ENCODE measurements at regions not wholly inside any gene's neighbourhood (a gene's known extent, or its start where the extent isn't known, plus 50 kb on each side); places are given as distances from the start of the nearest gene placed in this dataset.

DNA sequence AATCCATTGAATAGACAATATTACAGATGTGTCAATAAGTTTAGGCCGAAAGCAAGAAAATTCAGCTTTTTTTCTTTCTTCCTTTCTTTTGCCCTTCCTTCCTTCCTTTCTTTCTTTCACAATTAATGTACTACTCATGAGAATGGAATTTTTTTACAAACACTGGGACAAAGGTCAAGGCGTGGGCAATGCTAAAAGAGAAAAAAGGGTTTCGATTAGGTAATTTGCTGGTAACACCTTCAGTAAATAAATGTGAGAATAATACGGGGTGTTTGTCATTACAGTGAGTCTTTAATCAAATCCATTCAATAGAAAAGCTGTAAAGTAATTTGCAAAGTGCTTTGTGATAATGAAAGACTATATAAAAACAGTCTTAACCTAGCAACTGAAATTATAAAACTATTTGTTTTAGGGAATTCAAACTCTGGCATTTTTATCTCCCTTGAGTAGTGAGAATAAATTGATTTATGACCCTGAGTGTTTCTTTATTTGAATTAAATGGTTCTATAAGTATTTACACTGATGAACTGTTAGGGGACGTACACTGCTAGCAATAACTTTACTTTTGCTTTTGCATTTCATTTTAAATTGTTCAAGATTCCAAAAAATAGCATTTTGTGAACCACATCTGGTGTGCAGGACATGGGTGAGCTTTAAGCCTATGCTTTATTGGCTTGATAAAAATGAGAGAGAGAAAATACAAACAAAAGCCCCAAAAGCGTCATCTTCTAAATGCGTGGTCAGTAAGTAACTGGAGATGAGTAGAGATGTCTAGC is 104.2 kb upstream of the THRB start:
- H3K36me3 ChIP-seq (ENCODE audit: control insufficient read depth, insufficient read depth, low read length): no peaks in the 10 kb centered on the region
- no peaks in the 10 kb centered on the region; the same call in 1 of the 2 replicates for H3K9me3 ChIP-seq
- peaks cover 33% of the 10 kb centered on the region for H3K4me1 ChIP-seq
- H3K27ac Mint-ChIP-seq (ENCODE audit: unreplicated experiment): peak overlapping the region; percentile 79
- H3K27me3 ChIP-seq (replicated peaks; ENCODE audit: control insufficient read depth, insufficient read depth, low read length): no peaks in the 10 kb centered on the region
- peak; percentile 67 to 72 for DNase-seq
- H3K4me3 ChIP-seq (ENCODE audit: low read depth, low read length): no peak overlapping the region
- TF ChIP-seq, protein P1, sequence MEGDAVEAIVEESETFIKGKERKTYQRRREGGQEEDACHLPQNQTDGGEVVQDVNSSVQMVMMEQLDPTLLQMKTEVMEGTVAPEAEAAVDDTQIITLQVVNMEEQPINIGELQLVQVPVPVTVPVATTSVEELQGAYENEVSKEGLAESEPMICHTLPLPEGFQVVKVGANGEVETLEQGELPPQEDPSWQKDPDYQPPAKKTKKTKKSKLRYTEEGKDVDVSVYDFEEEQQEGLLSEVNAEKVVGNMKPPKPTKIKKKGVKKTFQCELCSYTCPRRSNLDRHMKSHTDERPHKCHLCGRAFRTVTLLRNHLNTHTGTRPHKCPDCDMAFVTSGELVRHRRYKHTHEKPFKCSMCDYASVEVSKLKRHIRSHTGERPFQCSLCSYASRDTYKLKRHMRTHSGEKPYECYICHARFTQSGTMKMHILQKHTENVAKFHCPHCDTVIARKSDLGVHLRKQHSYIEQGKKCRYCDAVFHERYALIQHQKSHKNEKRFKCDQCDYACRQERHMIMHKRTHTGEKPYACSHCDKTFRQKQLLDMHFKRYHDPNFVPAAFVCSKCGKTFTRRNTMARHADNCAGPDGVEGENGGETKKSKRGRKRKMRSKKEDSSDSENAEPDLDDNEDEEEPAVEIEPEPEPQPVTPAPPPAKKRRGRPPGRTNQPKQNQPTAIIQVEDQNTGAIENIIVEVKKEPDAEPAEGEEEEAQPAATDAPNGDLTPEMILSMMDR (IDR thresholded peaks at IDR 0.05; ENCODE audit: insufficient read depth in 1 of 2, low read depth in 1 of 2, low read length in 1 of 2, severe bottlenecking in 1 of 2, unreplicated experiment in 1 of 2): no peak
- intact Hi-C loops (cut with micrococcal nuclease; ENCODE audit: unreplicated experiment): loop anchor here (1.0 kb wide), 3 partner anchors 9 to 75 kb away; no protein-coding TSS in a partner anchor
- H3K4me1 Mint-ChIP-seq (ENCODE audit: low read depth, unreplicated experiment): peaks cover 22% of the 10 kb centered on the region
- POLR2A ChIA-PET: no interaction called here
- CTCF ChIA-PET: no interaction called here
- no peaks in the 10 kb centered on the region for H3K36me3 Mint-ChIP-seq (ENCODE audit: insufficient read depth, unreplicated experiment)
- no peaks in the 10 kb centered on the region for H3K27me3 Mint-ChIP-seq (ENCODE audit: insufficient read depth, unreplicated experiment)
- BruUV-seq (replicated peaks): TSS peak; percentile 22
- peak overlapping the region; percentile 47 for H3K4me3 Mint-ChIP-seq (ENCODE audit: unreplicated experiment)
- no peaks in the 10 kb centered on the region for H3K9me3 Mint-ChIP-seq (ENCODE audit: unreplicated experiment)

DNA sequence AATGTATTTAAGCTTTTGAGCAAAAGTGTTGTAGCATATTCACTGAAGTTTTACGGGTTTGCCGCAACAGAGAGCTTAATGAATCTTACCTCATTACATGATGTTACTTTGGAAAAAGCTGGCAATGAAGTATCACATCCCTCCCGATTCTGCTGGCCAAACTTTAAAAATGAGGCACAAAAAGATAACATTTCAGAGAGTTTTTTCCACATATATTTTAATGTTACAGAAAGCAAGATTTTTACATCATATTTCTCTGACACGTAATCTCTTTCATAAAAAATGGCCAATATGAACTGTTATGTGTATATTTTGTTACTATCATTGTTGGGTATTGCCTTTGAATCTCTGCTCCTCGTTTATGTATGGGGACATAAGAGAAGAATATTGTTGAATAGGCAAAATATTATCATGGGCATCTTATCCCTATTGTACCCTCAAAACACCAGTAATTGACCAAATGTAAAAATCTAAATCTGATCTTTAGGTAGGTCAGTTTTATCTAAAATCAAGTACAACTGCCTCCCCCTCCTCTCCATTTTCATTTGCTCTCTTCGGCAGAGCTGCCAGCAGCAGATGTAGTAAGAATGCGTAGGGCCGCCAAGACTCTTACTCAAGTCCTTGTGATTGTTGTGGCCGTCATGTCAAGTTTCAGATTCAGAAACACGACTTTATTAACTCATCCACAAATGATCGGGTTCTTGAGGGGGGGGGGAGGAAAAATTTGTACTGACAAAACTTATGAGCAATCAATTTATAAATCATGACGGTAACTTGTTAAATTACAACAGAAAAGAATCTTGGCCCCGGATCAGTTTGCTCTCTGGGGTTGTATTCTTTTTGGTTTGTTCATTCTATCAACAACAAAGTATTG is 106.7 kb upstream of the THRB start:
- Histone ChIP-seq H3K27me3 (replicated peaks; ENCODE audit: control insufficient read depth, insufficient read depth, low read length) (no peaks in the 10 kb centered on the region), H3K4me1 (peaks cover 34% of the 10 kb centered on the region), H3K9me3 (no peaks in the 10 kb centered on the region; the same call in 1 of the 2 replicates), H3K36me3 (ENCODE audit: control insufficient read depth, insufficient read depth, low read length) (no peaks in the 10 kb centered on the region), H3K4me3 (ENCODE audit: low read depth, low read length) (no peak overlapping the region)
- no peaks in the 10 kb centered on the region for H3K36me3 Mint-ChIP-seq (ENCODE audit: insufficient read depth, unreplicated experiment)
- TF ChIP-seq, protein P1 (IDR thresholded peaks at IDR 0.05; ENCODE audit: insufficient read depth in 1 of 2, low read depth in 1 of 2, low read length in 1 of 2, severe bottlenecking in 1 of 2, unreplicated experiment in 1 of 2): no peak
- ChIA-PET CTCF (no interaction called here), POLR2A (no interaction called here)
- H3K27me3 Mint-ChIP-seq (ENCODE audit: insufficient read depth, unreplicated experiment): no peaks in the 10 kb centered on the region
- no peak overlapping the region for H3K27ac Mint-ChIP-seq (ENCODE audit: unreplicated experiment)
- intact Hi-C loops (cut with micrococcal nuclease; ENCODE audit: unreplicated experiment): no loop called here
- DNase-seq: no peak
- H3K4me1 Mint-ChIP-seq (ENCODE audit: low read depth, unreplicated experiment): peaks cover 7% of the 10 kb centered on the region
- no peaks in the 10 kb centered on the region for H3K9me3 Mint-ChIP-seq (ENCODE audit: unreplicated experiment)
- H3K4me3 Mint-ChIP-seq (ENCODE audit: unreplicated experiment): no peak overlapping the region
- no TSS peak for BruUV-seq (replicated peaks)

DNA sequence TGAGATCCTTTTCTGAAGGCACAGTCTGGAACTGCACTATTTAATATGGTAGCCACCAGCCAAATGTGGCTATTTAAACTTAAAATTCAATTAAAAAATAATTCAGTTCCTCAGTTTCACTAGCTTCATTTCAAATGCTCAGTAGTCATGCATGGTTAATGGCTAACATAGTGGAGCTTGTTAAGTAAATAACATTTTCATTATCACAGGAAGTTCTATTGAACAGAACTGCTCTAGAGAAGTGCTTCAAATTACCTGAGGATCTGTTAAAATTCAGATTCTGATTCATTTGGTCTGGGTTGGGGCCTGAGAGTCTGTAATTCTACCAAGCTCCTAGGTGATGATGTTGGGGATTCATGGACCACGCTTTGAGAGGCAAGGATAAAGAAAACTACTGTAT is 109.6 kb upstream of the THRB start:
- Mint-ChIP-seq H3K27me3 (ENCODE audit: insufficient read depth, unreplicated experiment) (no peaks in the 10 kb centered on the region), H3K4me3 (ENCODE audit: unreplicated experiment) (no peak overlapping the region), H3K4me1 (ENCODE audit: low read depth, unreplicated experiment) (no peaks in the 10 kb centered on the region), H3K36me3 (ENCODE audit: insufficient read depth, unreplicated experiment) (no peaks in the 10 kb centered on the region), H3K9me3 (ENCODE audit: unreplicated experiment) (no peaks in the 10 kb centered on the region), H3K27ac (ENCODE audit: unreplicated experiment) (no peak overlapping the region)
- H3K9me3 ChIP-seq: no peaks in the 10 kb centered on the region; the same call in 1 of the 2 replicates
- no peaks in the 10 kb centered on the region for H3K36me3 ChIP-seq (ENCODE audit: control insufficient read depth, insufficient read depth, low read length)
- CTCF ChIA-PET: no interaction called here
- H3K4me3 ChIP-seq (ENCODE audit: low read depth, low read length): no peak overlapping the region
- TF ChIP-seq, protein P1 (IDR thresholded peaks at IDR 0.05; ENCODE audit: insufficient read depth in 1 of 2, low read depth in 1 of 2, low read length in 1 of 2, severe bottlenecking in 1 of 2, unreplicated experiment in 1 of 2): no peak
- peaks cover 13% of the 10 kb centered on the region for H3K4me1 ChIP-seq
- BruUV-seq (replicated peaks): no TSS peak
- no peak for DNase-seq
- POLR2A ChIA-PET: no interaction called here
- intact Hi-C loops (cut with micrococcal nuclease; ENCODE audit: unreplicated experiment): no loop called here
- H3K27me3 ChIP-seq (replicated peaks; ENCODE audit: control insufficient read depth, insufficient read depth, low read length): no peaks in the 10 kb centered on the region

All from Caco-2 (cell line).